ENCODE measurements at regions not wholly inside any gene's neighbourhood (a gene's known extent, or its start where the extent isn't known, plus 50 kb on each side); places are given as distances from the start of the nearest gene placed in this dataset.

DNA sequence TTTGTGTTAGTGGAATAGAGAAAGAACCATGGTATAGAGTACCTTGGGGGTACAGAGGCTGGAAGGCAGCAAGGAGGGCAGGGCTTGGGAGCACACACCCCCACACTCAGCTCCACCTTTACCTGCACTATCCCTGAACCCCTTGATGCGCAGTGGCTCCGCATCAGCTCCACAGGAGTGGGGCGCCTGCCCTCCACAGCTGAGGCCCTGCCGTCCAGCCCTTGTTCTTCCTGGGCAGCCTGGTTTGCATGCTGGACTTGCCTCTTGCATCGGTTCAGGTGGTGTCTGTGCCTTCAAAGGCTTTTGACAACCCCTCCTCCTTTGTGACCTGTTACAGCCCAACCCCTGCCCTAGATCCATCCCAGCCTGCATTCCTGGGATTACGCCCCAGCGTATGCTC lies 52.6 kb upstream of the ZNF32 start:
- TF ChIP-seq POLR2A (IDR thresholded peaks at IDR 0.05; ENCODE audit: low read depth, low read length) (no peak), POLR2AphosphoS5 (IDR thresholded peaks at IDR 0.05; ENCODE audit: low read depth, low read length) (no peak), TAF1 (IDR thresholded peaks at IDR 0.05; ENCODE audit: borderline replicate concordance, low read depth, low read length) (no peak)

Data from GM12892 (cell line).